DMS53 treated with DMSO at 0.1 percent for 48 hours (cell line): ENCODE measurements at regions not wholly inside any gene's neighbourhood (a gene's known extent, or its start where the extent isn't known, plus 50 kb on each side); places are given as distances from the start of the nearest gene placed in this dataset.

Source experiments
- DNase-seq: peaks from one replicate; lab custom pipeline; 2025; ENCODE audit not compliant: unreplicated experiment; lab: John Stamatoyannopoulos, UW

DNA sequence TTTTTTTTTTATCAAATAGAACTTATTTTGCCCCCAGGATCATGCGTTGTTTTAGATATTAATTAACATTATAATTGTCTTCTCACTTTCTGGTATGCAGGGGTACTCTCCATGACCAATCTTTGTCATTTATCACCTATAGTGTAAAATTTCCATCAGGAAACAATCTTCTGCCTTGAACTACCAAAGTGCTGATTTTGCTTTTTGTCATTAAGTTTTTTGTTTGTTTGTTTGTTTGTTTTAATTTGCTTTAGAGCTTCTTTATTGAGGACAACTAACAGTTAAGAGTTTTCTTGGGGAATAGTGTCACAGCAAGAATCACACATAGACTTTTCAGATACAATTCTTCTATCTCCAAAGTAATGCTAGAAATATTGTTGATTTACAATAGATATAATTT lies 171.2 kb upstream of the PRPS1L1 start:
- no peak for DNase-seq

DNA sequence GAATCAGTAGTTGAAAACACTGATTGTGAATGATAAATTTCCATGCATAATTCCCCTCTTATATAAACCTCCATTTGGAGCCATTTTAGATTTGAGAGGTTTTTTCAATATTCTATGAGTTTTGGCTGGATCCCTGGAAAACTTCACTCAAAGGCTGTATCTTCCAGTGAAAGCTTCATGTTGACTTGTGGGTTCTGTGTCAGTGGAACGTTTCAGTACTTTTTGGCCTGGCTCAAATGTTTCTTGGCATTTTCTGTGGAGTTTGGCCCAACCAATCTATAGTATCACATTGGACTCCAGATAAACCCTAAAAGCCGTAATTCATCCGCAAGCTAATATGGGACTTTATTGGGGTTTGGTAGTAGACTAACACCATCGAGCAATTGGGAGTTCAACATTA lies 172.6 kb upstream of the PRPS1L1 start:
- no peak for DNase-seq

DNA sequence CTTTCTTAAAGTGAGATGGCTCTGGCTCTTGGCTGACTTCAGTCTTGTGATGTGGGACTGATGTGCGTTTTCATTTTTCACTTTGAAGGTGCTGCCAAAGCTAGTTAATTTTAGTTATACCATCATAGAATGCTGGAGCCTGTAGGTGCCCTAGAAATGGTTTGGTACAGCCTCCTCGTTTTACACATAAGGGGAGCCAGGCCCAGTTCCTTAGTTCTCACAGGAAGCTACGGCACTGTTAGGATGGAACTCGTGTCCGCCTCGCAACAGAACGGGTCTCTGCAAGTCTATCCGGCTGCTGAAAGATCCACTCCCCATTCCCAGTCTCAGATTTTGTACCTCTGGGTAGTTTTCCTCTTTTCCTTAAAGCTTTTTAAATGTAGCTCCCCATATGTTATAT lies 173.2 kb upstream of the PRPS1L1 start:
- DNase-seq, result no peak

DNA sequence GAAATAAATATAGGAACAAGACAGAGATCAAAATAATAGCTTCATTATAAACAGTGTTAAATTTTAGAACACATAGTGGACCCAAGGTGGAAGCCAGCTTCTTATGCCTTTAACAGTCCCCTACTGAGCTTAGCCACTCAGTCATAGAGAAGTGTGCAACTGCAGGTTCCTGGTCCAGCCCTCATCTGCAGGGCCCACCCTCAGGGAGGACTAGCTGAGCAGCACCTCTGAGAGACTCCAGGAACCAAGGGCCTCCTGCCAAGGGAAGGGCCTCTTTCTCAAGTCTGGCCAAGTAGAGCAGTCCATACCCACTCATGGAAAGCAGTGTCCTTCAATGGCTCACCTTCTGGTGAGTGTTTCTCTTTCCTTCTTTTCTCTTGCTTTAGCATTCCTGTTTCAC lies 173.7 kb upstream of the PRPS1L1 start:
- DNase-seq, result no peak

DNA sequence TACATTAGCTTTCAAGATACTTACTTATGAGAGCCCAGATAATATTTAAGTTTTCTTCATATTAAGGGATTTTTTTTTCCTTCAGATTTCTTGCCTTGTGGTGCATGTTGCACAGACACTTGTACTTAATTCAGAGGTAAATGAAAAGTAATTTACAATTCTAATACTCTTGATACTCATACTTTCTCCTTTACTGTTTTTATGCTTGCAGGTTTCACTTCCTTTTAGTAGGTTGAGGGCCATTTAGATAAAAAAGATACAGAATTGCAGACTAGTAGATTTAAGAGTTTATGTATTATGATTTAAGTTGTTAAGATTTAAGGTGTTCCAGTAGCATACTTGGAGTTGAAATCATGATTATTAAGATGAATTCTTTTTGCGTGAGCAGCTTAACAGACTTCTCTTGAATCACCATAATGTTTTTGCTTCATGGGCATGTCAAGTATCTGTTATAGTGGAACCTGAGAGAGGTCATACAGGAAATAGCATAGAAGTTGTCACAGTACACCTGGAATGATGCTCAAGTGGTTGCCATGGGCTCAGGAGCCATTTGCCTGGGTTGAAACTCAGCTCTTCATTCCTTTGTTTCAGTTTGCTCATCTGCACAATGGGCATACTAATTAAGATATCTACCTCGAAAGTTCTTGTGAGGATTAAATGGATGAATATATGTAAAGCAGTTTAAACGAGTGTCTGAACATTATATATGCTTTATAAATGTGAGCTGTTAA lies 174.8 kb upstream of the PRPS1L1 start:
- peak; percentile 27 for DNase-seq

DNA sequence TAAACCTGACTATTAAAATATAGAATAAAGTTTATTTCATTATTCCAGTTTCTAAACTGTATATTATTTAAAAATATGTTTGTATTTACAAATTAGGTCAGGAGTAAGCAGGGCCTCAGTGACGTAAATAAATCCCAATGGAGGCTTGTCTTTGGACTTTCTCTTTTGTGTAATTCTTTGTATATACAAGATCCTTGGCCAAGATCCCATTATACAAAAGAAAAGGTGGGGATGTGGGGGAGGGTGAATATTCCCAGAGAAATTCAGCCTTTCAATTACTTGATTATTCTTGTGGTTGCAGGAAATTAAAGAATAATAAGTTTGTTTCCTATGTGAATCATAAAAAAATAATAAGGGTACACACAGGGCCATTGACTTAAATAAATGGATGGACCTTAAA lies 178.7 kb upstream of the PRPS1L1 start:
- DNase-seq, result no peak

DNA sequence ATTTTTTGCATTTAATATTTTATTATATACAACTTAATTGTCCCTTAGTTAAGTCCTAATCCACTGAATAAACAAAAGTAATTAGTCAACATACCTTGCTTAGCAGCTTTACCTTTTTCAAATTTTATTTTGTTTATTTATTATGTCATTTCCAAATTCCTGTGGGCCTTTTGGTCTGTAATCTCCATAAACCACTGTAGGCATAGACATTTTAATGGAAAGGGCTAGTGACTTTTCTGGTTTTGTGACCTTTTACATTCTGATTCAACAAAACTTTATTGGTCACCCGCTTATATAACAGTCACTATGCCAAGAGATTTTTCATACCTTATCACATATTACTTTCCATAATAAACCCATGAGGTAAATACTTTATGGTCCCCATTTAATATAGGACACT lies 181.3 kb upstream of the PRPS1L1 start:
- no peak for DNase-seq

DNA sequence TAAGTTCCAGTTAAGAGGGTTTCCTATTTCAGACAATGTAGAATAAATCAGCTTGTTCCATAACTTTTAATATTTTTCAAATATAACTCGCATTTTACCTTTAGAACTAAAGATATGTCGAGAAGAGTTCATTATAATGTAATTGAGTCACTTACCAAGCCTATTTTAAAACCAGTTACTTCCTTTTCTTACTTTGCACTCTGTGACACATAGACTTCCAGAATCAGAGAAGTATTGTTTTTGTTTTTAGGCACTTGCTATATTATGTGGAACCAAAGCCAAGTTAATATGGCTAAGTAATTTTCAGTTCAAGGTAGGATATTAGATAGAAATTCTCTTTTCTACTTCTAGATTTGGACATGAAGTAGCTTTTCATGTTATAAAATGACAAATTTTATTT lies 182.7 kb upstream of the PRPS1L1 start:
- no peak for DNase-seq

DNA sequence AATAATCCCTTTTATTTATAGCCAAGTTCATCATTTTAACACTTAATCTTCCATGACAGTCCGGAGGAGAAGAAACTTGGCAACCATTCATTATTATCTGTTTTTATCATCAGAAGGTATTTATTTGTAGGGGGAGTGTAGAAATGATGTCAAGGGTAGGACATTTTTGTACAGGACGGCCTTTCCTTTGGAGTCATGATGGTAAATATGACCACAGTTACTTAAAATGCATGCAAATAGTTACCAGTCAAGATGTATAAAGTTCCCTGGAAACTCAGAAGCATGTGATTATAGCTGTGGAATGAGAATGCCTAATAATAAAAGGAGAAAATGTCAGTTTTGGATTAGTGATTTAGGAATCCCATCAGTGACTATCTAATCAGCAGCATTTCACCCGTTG lies 183.1 kb upstream of the PRPS1L1 start:
- DNase-seq, result no peak

DNA sequence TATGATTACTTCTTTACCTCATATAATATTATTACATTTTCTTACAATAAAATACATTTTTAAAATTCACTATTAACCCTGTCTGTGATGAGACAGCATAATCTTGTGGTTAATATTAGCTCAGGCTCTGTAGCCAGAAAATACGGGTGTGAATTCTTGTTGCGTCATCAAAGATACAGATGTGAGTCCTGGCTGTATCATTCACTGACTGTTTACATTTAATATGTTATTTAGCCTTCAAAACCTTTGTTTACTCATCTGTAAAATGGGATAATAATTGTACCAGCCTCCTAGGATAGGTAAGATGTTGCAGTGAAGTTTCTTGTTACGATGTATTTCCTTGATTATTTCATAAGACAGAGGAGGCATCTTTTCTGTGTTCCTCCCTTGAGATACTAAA lies 184.7 kb upstream of the PRPS1L1 start:
- no peak for DNase-seq

DNA sequence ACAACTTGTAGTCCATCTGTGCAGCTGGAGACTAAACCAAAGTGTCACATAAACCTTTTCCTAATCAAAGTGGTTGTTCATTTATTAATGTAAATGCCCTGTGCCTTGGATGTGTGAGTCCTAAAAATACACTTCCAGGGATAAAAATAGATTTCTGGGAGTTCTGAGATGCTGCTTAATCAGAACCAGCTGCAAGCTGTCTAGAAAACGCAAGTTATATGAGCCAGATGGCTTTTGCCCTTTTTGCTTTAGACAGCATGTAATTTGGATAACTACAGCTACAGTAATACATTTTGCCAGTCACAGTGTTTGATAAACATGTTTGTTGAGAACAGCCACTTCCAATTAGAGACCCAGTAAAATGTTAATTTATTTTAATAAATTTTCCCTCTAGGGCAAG lies 185.1 kb upstream of the PRPS1L1 start:
- no peak for DNase-seq

DNA sequence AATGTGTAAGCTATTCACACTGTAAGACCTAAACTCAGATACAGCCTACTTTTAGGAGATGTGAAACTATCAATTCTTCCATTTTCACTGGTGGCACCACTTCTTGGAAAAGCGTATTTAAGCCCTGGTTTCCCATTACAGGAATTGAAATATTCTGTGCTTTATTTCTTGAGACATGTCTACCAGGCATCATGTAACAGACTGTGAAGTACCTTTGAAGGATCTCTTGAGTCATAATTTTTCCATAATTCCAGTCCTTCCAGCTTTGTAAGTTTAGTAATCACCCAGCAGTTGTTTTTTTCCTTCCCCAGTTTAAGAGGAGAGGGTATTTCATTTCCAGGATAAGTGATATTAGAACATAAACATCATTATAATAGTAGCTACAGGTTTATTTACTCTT lies 186.0 kb upstream of the PRPS1L1 start:
- no peak for DNase-seq

DNA sequence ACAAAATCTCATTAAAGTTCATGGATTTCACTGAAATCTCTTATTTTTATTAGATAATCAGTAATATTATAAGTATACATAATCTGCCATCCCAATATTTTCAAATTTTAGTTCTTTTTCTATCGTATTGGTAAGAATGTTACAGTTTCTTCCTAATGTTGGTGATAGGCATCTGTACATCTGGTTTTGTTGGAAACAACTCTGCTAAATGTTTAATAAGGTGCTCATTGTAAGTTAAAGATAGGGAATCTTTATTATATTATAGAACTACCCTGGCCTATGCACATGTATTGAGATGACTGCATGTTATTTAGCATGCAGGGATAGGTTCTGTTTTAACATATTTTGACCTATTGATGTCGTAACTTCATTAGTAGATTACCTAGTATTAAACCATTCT lies 188.6 kb upstream of the PRPS1L1 start:
- no peak for DNase-seq

DNA sequence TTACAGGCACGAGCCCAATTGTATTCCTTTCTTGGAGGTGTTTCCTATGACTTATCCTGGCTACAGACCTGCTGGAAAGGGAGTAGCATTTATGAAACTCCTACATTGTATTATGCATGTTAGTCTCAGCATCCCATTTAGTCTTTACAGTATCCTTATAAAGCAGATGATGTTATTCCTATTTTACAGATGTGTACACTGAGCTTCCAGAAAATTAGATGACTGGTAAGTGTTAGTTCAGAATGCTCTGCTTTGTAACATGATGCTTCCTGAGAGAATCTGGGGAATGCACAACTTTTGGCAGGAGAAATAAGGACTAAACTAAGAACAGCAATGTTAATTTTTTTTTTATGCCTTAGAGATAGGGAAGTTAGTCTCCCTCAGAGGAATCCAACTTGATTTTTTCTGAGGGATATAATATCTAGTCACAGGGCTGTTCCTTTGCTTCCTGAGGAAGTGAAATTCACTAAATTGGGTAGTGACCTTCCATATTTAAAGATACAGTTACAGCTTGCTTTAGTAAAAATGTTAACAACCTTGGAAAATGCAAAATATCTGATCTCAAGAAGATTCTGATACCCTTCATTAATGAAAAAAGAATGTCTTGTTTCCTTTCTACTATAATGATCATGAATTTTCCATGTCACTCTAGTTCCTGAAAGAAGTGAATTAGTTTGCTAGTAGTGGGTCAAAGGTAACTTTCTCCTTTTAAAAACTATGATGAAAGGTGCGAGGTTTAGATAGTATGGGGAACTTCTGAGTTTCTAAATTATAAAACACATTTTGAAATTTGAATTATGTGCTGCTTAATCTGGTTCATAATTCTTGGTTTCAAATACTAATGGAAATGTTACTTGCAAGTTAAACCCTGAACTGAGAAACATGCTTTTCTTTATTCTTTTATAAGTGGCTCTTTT lies 194.0 kb upstream of the PRPS1L1 start:
- no peak for DNase-seq

DNA sequence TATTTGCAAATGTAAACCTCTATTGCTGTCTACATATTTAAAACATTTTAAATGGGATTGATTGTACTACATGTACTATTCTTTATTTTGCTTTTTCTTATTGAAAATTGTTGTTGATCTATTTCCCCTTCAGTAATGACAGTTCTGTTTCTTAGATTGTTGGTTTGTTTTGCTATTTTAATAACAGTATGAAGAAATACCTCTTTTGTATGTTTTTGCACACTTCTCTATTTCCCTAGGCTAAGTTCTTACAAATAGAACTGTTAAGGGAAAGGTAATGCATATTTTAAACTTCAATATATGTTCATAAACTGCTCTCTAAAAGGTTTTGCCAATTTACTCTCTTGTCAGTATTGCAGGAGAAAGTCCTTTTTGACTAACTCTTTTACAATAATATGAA lies 195.0 kb upstream of the PRPS1L1 start:
- no peak for DNase-seq

DNA sequence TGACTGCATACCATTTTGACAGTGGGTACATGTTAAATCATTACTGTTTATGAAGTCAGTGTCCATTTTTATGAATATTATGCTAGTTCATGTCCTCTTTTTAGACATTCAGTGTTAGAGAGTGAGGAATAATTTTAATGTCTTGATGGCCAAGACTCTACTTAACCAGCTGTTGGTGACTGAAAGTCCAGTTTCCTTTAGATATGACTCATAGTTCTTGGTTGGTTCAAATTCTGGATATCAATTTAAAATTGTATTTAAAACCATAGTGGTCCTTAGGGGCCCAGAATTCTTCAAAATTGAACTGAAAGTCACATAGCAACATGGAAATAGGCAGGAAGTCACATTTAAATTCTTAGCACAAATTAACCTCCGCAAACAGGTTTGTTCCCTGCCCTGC lies 196.5 kb upstream of the PRPS1L1 start:
- DNase-seq, result no peak

DNA sequence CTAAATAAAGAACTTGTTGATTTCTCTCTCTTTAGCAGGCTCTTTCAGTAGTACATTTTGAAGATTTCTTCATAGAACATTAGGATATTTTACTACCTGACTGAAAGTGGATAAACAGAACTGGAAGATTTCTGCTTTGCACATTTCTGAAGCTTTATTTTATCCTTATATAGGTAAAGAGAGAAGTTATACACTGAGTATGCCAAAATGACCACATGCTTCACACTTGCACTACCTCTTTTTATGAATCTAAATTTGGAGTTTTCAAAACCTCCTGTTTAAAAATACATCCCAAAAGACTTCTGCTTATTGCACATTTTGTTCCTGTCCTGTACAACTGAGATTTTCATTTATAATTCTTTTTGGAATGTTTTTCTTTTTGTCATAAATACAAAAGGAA lies 197.4 kb upstream of the PRPS1L1 start:
- DNase-seq, result no peak

DNA sequence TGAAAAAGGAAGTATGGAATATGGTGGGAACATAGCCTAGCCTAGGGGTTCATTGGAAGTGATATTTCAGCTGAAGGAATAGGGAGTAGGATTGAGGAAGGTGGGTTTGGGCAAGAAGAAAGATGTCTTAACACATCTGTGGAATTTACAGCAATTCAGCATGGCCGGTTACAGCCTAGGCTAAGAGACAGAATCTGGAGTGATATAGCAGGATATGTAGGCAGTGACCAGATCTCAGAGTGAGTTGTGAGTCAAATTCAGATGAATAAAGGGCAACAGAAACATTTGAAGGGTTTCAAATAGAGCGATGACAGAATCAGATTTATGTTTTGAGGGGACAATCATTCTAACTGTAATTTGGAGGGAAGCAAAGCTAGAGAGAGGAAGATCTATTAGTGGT lies 199.0 kb upstream of the PRPS1L1 start:
- no peak for DNase-seq

DNA sequence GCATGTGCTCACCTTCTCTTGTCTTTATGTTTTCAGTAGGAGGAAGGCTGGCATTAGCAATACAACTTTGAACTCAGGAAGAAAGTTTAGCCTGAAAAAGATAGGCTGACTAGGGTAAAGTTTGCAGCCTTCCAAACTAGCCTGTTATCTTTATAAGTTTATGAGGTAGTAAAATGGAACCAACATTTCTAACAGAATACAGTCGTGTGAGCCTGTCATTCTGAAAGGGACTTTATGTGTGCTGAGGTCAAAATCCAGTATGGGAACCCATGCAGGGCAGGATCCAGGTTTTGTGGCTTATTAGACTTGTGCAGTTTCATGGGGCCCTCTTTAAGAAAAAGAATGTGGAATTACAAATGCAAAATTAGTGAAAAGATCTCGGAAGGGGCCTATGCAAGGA lies 201.0 kb upstream of the PRPS1L1 start:
- no peak for DNase-seq

DNA sequence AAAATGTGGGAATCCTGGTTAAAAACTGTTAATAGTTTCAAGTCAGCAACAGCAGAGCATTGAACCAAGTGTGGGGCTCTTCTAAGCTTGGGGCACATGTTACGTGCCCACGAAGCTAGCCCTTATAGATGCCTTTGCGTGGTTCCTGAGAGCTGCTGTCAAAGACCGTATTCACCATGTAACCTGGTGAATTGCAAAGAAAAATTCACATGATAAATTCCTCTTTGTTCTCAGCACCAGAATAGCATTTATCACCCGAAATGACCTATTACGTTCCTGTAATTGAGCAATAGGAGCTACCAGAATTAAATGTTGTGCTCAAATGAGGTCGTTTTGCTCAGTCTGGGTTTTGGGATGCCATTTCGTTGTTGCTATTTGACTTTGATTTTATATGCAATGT lies 202.6 kb upstream of the PRPS1L1 start:
- DNase-seq, result no peak

DNA sequence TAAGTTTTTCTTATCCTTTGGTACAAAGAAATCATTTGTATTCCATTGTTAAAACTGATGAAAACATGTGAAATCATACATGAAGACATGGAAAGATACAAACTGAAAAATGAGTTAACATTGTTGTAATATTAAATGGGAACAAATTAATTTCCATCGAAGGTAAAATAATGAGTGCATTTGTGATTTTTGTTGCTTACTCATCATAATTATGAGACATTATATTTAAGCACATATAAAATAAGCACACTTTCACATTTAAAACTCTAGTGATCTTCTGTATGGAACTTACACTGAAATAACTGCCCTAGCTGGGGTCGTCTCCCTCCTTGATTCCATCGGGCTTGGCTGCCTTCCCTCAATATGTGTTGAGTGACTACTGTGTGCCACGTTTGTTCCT lies 204.2 kb upstream of the PRPS1L1 start:
- DNase-seq, result no peak

DNA sequence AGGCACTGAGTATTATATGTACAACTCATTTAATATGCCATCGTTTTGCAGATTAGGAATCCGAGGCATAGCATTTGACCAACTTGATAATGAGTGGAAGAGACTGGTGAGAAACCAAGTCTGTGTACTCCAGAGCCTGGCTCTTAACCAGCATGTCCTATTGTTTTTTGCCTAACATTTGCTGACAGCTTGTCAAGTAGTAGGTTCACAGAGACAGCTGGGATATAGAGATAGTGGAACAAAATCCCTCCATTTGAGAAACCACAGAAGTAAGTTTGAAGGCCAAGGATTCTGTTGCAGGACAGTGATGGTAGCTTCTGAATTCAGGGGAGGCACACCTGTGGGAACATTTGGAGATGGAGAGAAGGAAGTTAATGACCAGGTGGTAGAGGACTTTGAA lies 206.9 kb upstream of the PRPS1L1 start:
- DNase-seq, result no peak

DNA sequence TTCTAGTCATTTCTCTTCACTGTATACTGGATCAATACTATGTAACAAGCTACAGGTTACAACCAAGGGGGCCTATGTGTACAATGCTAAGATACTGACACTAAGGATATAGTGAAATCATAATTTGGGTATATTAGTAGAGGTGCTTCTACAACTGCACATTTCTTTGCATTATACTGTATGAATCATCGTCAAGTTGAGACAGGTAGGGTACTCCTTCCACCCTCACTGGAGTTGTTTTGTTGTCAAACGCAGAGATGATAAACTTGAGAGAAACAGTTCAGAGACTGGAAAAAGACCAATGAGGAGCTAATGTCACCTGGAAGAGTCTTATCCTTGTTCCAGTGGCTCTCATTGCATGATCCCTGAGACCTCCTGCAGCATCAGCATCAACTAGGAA lies 208.2 kb upstream of the PRPS1L1 start:
- DNase-seq, result no peak
